Astrocyte of the spinal cord (primary cell): ENCODE measurements at regions not wholly inside any gene's neighbourhood (a gene's known extent, or its start where the extent isn't known, plus 50 kb on each side); places are given as distances from the start of the nearest gene placed in this dataset.

Experiments
- DNase-seq: peaks from one replicate; pipeline ENCODE4 v3.0.0; 2011; ENCODE audit warnings: low read depth, low spot score
- H3K4me3 ChIP-seq: 2 replicates; pipeline ENCODE4 v1.5.1; 2011; ENCODE audit warnings: low read depth, mild to moderate bottlenecking, low read length, moderate library complexity
- CTCF ChIP-seq: IDR thresholded peaks from 2 replicates; pipeline ENCODE4 v1.5.1; 2012; ENCODE audit warnings: low read depth, mild to moderate bottlenecking, low read length, inconsistent platforms
- in situ Hi-C: cut with HindIII; loops from 2 replicates; pipeline ENCODE4 v1.10.0; 2017; ENCODE audit warnings: low sequenced_read_pairs

- in situ Hi-C loops: no loop called here
- DNase-seq: peak; percentile 30
- TF ChIP-seq CTCF: no peak
Measured at GRCh38 chr4:117331817-117332216, 246.4 kb upstream of the TRAM1L1 start.

GRCh38 chr4:117334451-117335188, 249.2 kb upstream of the TRAM1L1 start:
- in situ Hi-C loops: no loop called here
- no peak for DNase-seq
- no peak overlapping the region for H3K4me3 ChIP-seq
- no peak for TF ChIP-seq CTCF

More at GRCh38 chr4:117331817-117332216, 246.4 kb upstream of the TRAM1L1 start:
- no peak overlapping the region for H3K4me3 ChIP-seq

- no peak for TF ChIP-seq CTCF
- no peak for DNase-seq
- no peak overlapping the region for H3K4me3 ChIP-seq
- in situ Hi-C loops: no loop called here
Measured at GRCh38 chr4:117357437-117357836, 272.1 kb upstream of the TRAM1L1 start.

GRCh38 chr4:117357866-117358265, 272.5 kb upstream of the TRAM1L1 start:
- in situ Hi-C loops: no loop called here
- no peak overlapping the region for H3K4me3 ChIP-seq
- TF ChIP-seq CTCF: no peak
- no peak for DNase-seq

GRCh38 chr4:117370944-117371668, 285.7 kb upstream of the TRAM1L1 start:
- in situ Hi-C loops: no loop called here
- DNase-seq: no peak
- TF ChIP-seq CTCF: no peak
- H3K4me3 ChIP-seq: no peak overlapping the region

GRCh38 chr4:117375101-117375500, 289.7 kb upstream of the TRAM1L1 start:
- in situ Hi-C loops: no loop called here
- DNase-seq: no peak
- no peak overlapping the region for H3K4me3 ChIP-seq
- no peak for TF ChIP-seq CTCF
